Mammary epithelial cell (primary cell): ENCODE measurements at regions not wholly inside any gene's neighbourhood (a gene's known extent, or its start where the extent isn't known, plus 50 kb on each side); places are given as distances from the start of the nearest gene placed in this dataset.

Experiments
- CTCF ChIP-seq, 2 donors: IDR thresholded peaks in 1 of 2; conservative IDR thresholded peaks in 1 of 2; 2 replicates each; pipeline ENCODE4 v1.5.1; 2011 to 2012; ENCODE audit warnings: inconsistent platforms in 2 of 2, low read length in 2 of 2, mild to moderate bottlenecking in 2 of 2, control low read depth in 1 of 2, low read depth in 1 of 2; ENCODE audit not compliant: insufficient read depth in 1 of 2; ENCODE audit errors: extremely low read depth in 1 of 2
- EZH2 ChIP-seq: IDR thresholded peaks from 2 replicates; pipeline ENCODE4 v1.6.1; 2012; ENCODE audit warnings: low read length, inconsistent platforms, borderline replicate concordance

GRCh38 chr5:1942158-1942557 is 59.4 kb upstream of the IRX4 start:
- TF ChIP-seq CTCF (conservative IDR thresholded peaks at IDR 0.05 in 1 of 2, IDR thresholded peaks at IDR 0.05 in 1 of 2; ENCODE audit: extremely low read depth in 1 of 2, insufficient read depth in 1 of 2, low read depth in 1 of 2, low read length in 2 of 2) (peak in 1 of 2 donors; percentile 8), EZH2 (no peak)
